GM12874 (cell line): ENCODE measurements at regions not wholly inside any gene's neighbourhood (a gene's known extent, or its start where the extent isn't known, plus 50 kb on each side); places are given as distances from the start of the nearest gene placed in this dataset.

Source experiments
- TF ChIP-seq, protein P1 (sequence below): IDR thresholded peaks from 2 replicates; pipeline ENCODE4 v1.5.1; 2011; ENCODE audit warnings: low read depth, mild to moderate bottlenecking, control low read depth, low read length, moderate library complexity; ENCODE audit not compliant: insufficient read depth

DNA sequence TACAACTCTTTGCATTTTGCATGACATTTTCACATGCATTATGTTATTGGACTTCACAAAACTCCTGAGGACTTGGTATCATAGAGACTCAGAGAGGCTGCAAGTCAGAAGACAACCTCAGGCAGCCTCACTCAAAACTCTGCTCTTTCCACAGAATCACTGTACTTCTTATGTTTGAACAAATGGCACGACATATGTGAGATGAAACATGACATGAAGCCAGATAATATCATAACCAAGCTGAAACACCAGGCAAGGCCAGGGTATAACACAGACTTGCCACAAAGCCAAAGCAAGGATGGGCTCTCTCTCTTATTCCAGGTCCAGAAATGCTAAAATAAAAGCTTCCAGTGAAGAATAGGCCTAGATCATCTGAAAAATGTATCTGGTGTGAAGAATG is 425.8 kb upstream of the CDH5 start:
- TF ChIP-seq, protein P1, sequence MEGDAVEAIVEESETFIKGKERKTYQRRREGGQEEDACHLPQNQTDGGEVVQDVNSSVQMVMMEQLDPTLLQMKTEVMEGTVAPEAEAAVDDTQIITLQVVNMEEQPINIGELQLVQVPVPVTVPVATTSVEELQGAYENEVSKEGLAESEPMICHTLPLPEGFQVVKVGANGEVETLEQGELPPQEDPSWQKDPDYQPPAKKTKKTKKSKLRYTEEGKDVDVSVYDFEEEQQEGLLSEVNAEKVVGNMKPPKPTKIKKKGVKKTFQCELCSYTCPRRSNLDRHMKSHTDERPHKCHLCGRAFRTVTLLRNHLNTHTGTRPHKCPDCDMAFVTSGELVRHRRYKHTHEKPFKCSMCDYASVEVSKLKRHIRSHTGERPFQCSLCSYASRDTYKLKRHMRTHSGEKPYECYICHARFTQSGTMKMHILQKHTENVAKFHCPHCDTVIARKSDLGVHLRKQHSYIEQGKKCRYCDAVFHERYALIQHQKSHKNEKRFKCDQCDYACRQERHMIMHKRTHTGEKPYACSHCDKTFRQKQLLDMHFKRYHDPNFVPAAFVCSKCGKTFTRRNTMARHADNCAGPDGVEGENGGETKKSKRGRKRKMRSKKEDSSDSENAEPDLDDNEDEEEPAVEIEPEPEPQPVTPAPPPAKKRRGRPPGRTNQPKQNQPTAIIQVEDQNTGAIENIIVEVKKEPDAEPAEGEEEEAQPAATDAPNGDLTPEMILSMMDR: no peak

DNA sequence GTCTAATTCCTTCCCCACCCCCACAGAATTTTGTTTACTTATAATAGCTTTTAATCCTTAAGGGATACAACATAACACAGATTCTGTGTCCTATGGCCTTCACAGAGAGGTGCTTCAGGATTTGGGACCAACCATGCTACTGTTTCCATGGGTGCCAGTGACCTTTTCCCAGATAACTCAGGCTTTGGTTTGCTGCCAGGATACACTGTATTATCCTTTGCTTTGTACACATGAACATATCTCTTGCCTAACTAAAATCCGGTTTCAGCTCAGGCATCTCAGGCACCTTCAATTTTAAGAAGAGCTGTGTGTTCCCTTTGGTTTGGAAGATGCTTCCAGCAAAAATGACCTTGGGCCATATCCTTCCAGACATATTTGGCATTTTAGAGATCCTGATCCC is 428.4 kb upstream of the CDH5 start:
- TF ChIP-seq, protein P1: no peak

GRCh38 chr16:65937455-65937854 is 429.0 kb upstream of the CDH5 start:
- TF ChIP-seq, protein P1: no peak

DNA sequence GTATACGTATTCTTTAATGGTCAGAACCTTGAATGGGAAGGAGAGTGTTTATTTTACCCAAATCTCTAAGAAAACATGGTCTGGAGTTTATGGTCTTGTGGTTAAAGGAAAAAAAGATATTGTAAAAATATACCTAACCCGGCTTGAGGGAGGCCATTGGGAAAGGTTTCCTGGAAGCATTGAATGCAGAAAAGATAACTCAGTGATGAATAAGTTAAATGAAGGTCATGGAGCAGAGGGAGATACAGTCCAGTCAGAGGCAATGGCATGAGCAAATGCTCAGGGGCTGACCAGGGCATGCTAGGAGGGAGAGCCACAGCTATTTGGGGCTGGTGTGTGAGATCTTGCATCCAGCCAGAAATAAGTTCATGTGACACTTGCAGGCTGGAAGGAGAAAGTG is 430.4 kb upstream of the CDH5 start:
- TF ChIP-seq, protein P1: no peak

DNA sequence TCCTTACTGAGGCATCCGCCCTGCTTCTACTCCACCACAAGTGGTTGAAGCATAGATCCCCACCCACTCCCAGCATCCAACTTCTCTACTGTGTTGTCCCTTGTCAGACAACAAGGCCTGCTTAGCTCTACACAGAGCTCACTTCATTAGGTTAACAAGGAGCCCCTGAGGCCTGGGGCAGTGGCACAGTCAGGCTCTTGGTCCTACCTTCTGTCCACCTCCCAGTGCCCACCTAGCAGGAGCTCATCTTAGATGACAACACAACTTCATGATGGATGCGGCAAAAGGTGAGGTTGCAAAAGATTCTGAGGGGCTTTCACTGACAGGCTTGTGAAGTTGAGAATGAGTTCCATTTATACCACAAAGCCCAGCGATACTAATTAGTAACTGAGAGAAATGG is 432.0 kb upstream of the CDH5 start:
- TF ChIP-seq, protein P1: no peak

GRCh38 chr16:65933703-65934102 is 432.8 kb upstream of the CDH5 start:
- TF ChIP-seq, protein P1: no peak

- TF ChIP-seq, protein P1: no peak
Observed at GRCh38 chr16:65932350-65933072, 434.0 kb upstream of the CDH5 start.

- TF ChIP-seq, protein P1: no peak
Observed at GRCh38 chr16:65922923-65923322, 443.6 kb upstream of the CDH5 start.
